ENCODE measurements at regions not wholly inside any gene's neighbourhood (a gene's known extent, or its start where the extent isn't known, plus 50 kb on each side); places are given as distances from the start of the nearest gene placed in this dataset.

GRCh38 chr6:145323646-145324045 lies 411.7 kb downstream of the EPM2A start:
- no peak for DNase-seq (ENCODE audit: low spot score)
- H3K27ac ChIP-seq (ENCODE audit: low read depth in 1 of 2, low read length in 2 of 2): no peak overlapping the region
- no peak overlapping the region for H3K4me3 ChIP-seq (ENCODE audit: low read depth in 1 of 3, low read length in 3 of 3)
- H3K36me3 ChIP-seq (ENCODE audit: control insufficient read depth in 4 of 4, insufficient read depth in 3 of 4, low read depth in 1 of 4, low read length in 3 of 4): no peaks in the 10 kb centered on the region
- TF ChIP-seq ZBTB33 (IDR thresholded peaks at IDR 0.05) (no peak), RAD21 (IDR thresholded peaks at IDR 0.05) (no peak), SP1 (IDR thresholded peaks at IDR 0.05) (no peak), FOXA2 (IDR thresholded peaks at IDR 0.05) (no peak), JUND (IDR thresholded peaks at IDR 0.05) (no peak), HNF4A (conservative IDR thresholded peaks at IDR 0.05) (no peak), FOXA1 (IDR thresholded peaks at IDR 0.05) (no peak)
- no peaks in the 10 kb centered on the region for H3K9me3 ChIP-seq (ENCODE audit: control insufficient read depth in 4 of 4, low read length in 3 of 4)
- WGBS: 74% methylated on average over 1 of the region's 1 CpG
- no peaks in the 10 kb centered on the region for H3K4me1 ChIP-seq (ENCODE audit: control insufficient read depth in 4 of 4, insufficient read depth in 4 of 4, low read length in 3 of 4)
- no peaks in the 10 kb centered on the region for H3K27me3 ChIP-seq (ENCODE audit: control insufficient read depth in 4 of 4, insufficient read depth in 4 of 4, low read length in 3 of 4)
- H3K9ac ChIP-seq (ENCODE audit: low read depth in 1 of 2, low read length in 2 of 2): no peak overlapping the region

- TF ChIP-seq HNF4G (IDR thresholded peaks at IDR 0.05): no peak
- no peak for TF ChIP-seq MAX (IDR thresholded peaks at IDR 0.05)
- TF ChIP-seq CTCF (IDR thresholded peaks at IDR 0.05; ENCODE audit: low read depth, low read length, missing input control): no peak
- no peak for TF ChIP-seq RAD21 (IDR thresholded peaks at IDR 0.05)
- TF ChIP-seq ATF3 (IDR thresholded peaks at IDR 0.05): no peak
- TF ChIP-seq NR2F2 (IDR thresholded peaks at IDR 0.05): no peak
- no peak for TF ChIP-seq REST (IDR thresholded peaks at IDR 0.05)
- no peak for TF ChIP-seq GABPA (IDR thresholded peaks at IDR 0.05 in 1 of 2, conservative IDR thresholded peaks at IDR 0.05 in 1 of 2)
- TF ChIP-seq TAF1 (conservative IDR thresholded peaks at IDR 0.05): no peak
- TF ChIP-seq FOXA1 (IDR thresholded peaks at IDR 0.05): no peak
- TF ChIP-seq EGR1 (IDR thresholded peaks at IDR 0.05; ENCODE audit: low read depth in 2 of 2): no peak
- Histone ChIP-seq H3K9ac (ENCODE audit: low read depth in 1 of 2, low read length in 2 of 2) (no peak overlapping the region), H3K4me1 (ENCODE audit: control insufficient read depth in 4 of 4, insufficient read depth in 4 of 4, low read length in 3 of 4) (no peaks in the 10 kb centered on the region), H3K27ac (ENCODE audit: low read depth in 1 of 2, low read length in 2 of 2) (no peak overlapping the region), H3K36me3 (ENCODE audit: control insufficient read depth in 4 of 4, insufficient read depth in 3 of 4, low read depth in 1 of 4, low read length in 3 of 4) (no peaks in the 10 kb centered on the region), H3K9me3 (ENCODE audit: control insufficient read depth in 4 of 4, low read length in 3 of 4) (no peaks in the 10 kb centered on the region), H3K4me3 (ENCODE audit: low read depth in 1 of 3, low read length in 3 of 3) (no peak overlapping the region), H3K27me3 (ENCODE audit: control insufficient read depth in 4 of 4, insufficient read depth in 4 of 4, low read length in 3 of 4) (no peaks in the 10 kb centered on the region)
- DNase-seq (ENCODE audit: low spot score): no peak
- 21% methylated on average over 2 of the region's 2 CpGs for WGBS
Observed at GRCh38 chr6:145327586-145327985, 407.7 kb downstream of the EPM2A start.

All from liver (tissue), 8 donors.